OCI-LY1 (cell line): ENCODE measurements at regions not wholly inside any gene's neighbourhood (a gene's known extent, or its start where the extent isn't known, plus 50 kb on each side); places are given as distances from the start of the nearest gene placed in this dataset.

Experiments used
- H2AFZ ChIP-seq: fragments of 200-600 bp; sonication (generic), shearing (Covaris generic); 2 replicates; pipeline ENCODE4 v1.6.0; 2014; ENCODE audit warnings: antibody characterized with exemption, mild to moderate bottlenecking, low read length
- H3F3A ChIP-seq: fragments of 200-600 bp; sonication (generic), shearing (Covaris generic); 2 replicates; pipeline ENCODE4 v1.6.0; 2014; ENCODE audit warnings: mild to moderate bottlenecking, antibody characterized with exemption, low read length, moderate library complexity; ENCODE audit not compliant: insufficient read depth
- H3K27ac ChIP-seq: fragments of 200-600 bp; sonication (generic); 2 replicates; pipeline ENCODE4 v1.5.1; 2014; ENCODE audit warnings: low read length, mixed run types, mild to moderate bottlenecking, low read depth; ENCODE audit not compliant: poor library complexity, severe bottlenecking
- H3K27me3 ChIP-seq: fragments of 200-600 bp; sonication (generic); 2 replicates; pipeline ENCODE4 v1.6.0; 2014; ENCODE audit warnings: antibody characterized with exemption, mild to moderate bottlenecking, low read length, moderate library complexity; ENCODE audit not compliant: insufficient read depth
- H3K36me3 ChIP-seq: fragments of 200-600 bp; sonication (generic); 2 replicates; pipeline ENCODE4 v1.6.1; 2014; ENCODE audit warnings: mild to moderate bottlenecking, antibody characterized with exemption, low read length, moderate library complexity, mixed read lengths; ENCODE audit not compliant: insufficient read depth
- H3K4me1 ChIP-seq: fragments of 200-600 bp; sonication (generic); 2 replicates; pipeline ENCODE4 v1.5.1; 2014; ENCODE audit warnings: mild to moderate bottlenecking, low read length, moderate library complexity; ENCODE audit not compliant: insufficient read depth, severe bottlenecking
- H3K4me2 ChIP-seq: fragments of 200-600 bp; sonication (generic), shearing (Covaris generic); 2 replicates; pipeline ENCODE4 v1.6.1; 2014; ENCODE audit warnings: low read length
- H3K4me3 ChIP-seq: fragments of 200-600 bp; sonication (generic); 2 replicates; pipeline ENCODE4 v1.5.1; 2014; ENCODE audit warnings: low read length, low read depth, mild to moderate bottlenecking, mixed read lengths; ENCODE audit not compliant: poor library complexity, severe bottlenecking
- H3K79me2 ChIP-seq: fragments of 200-600 bp; shearing (Covaris generic); 2 replicates; pipeline ENCODE4 v1.6.1; 2016; ENCODE audit warnings: mixed run types, low read length, mixed read lengths; ENCODE audit not compliant: insufficient read depth
- H3K9ac ChIP-seq: fragments of 200-600 bp; sonication (generic), shearing (Covaris generic); 2 replicates; pipeline ENCODE4 v1.6.1; 2014; ENCODE audit warnings: mild to moderate bottlenecking, low read length, mixed read lengths
- H3K9me2 ChIP-seq: fragments of 200-600 bp; sonication (generic), shearing (Covaris generic); 2 replicates; pipeline ENCODE4 v1.6.1; 2014; ENCODE audit warnings: low read depth, mild to moderate bottlenecking, low read length, mixed read lengths
- H3K9me3 ChIP-seq: fragments of 200-600 bp; shearing (Covaris generic); 2 replicates; pipeline ENCODE4 v1.6.1; 2014; ENCODE audit warnings: low read length, mixed read lengths
- H4K20me1 ChIP-seq: fragments of 200-600 bp; sonication (generic), shearing (Covaris generic); 2 replicates; pipeline ENCODE4 v1.6.0; 2016; ENCODE audit warnings: mild to moderate bottlenecking, low read length; ENCODE audit not compliant: insufficient read depth
- EZH2 ChIP-seq: fragments of 200-600 bp; sonication (generic), shearing (Covaris generic); IDR thresholded peaks from 2 replicates; pipeline ENCODE4 v1.8.0; 2017; ENCODE audit warnings: borderline replicate concordance, mixed run types, mild to moderate bottlenecking, antibody characterized with exemption, low read length, moderate library complexity, mixed read lengths
- TF ChIP-seq, protein P1 (sequence below): fragments of 200-600 bp; sonication (generic), shearing (Covaris generic); IDR thresholded peaks from 2 replicates; pipeline ENCODE4 v1.5.1; 2017; ENCODE audit warnings: mild to moderate bottlenecking, antibody characterized with exemption, low read length, moderate library complexity, mixed read lengths

DNA sequence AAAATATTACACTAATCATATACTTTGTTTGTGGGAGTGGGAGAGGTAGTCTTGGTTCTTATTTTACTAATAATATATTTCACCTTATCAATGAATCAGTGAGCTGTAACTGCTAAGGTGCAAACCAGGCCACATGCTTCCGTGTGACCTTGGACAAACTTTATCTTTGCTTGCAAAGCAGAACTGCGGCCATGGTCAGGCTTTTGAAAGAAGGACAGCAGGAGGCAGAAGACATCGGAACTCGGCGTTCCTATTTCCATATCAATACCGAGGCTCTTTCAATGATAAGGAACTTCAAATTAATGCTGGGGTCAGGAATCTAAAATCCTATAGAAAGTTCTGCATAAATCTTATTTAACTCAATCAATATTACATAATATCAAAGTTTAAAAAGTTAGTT, 491.9 kb upstream of the PFKP start:
- H3F3A ChIP-seq, result no peaks in the 10 kb centered on the region
- no peaks in the 10 kb centered on the region for H3K36me3 ChIP-seq
- H3K79me2 ChIP-seq, result no peaks in the 10 kb centered on the region
- no peaks in the 10 kb centered on the region for H3K9me2 ChIP-seq
- no peak overlapping the region for H3K4me2 ChIP-seq
- no peaks in the 10 kb centered on the region for H3K27me3 ChIP-seq
- TF ChIP-seq, protein P1, sequence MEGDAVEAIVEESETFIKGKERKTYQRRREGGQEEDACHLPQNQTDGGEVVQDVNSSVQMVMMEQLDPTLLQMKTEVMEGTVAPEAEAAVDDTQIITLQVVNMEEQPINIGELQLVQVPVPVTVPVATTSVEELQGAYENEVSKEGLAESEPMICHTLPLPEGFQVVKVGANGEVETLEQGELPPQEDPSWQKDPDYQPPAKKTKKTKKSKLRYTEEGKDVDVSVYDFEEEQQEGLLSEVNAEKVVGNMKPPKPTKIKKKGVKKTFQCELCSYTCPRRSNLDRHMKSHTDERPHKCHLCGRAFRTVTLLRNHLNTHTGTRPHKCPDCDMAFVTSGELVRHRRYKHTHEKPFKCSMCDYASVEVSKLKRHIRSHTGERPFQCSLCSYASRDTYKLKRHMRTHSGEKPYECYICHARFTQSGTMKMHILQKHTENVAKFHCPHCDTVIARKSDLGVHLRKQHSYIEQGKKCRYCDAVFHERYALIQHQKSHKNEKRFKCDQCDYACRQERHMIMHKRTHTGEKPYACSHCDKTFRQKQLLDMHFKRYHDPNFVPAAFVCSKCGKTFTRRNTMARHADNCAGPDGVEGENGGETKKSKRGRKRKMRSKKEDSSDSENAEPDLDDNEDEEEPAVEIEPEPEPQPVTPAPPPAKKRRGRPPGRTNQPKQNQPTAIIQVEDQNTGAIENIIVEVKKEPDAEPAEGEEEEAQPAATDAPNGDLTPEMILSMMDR, result no peak
- H3K9ac ChIP-seq, result no peak overlapping the region
- H3K4me3 ChIP-seq, result no peak overlapping the region
- H3K4me1 ChIP-seq, result no peaks in the 10 kb centered on the region
- H3K9me3 ChIP-seq, result no peaks in the 10 kb centered on the region
- H2AFZ ChIP-seq, result no peak overlapping the region
- H4K20me1 ChIP-seq, result no peaks in the 10 kb centered on the region
- H3K27ac ChIP-seq, result no peak overlapping the region

DNA sequence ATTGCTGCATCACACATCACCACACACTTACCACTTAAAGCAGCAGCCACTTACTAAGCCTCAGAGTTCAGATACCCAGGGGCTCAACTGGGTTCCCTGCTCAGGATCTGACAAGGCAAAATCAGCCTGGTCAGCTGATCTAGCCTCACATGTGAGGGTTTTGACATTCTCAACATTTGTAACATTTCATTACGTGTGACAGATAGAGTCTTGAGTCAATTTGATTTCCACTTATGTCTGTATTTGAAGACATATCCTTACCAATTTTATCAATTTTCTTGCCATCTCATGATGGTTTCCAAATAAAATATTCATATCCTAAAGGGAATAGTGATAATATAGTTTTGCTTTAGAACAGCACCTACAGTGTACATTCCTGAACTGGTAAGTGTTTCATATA, 494.7 kb upstream of the PFKP start:
- Histone ChIP-seq H3K36me3 (no peaks in the 10 kb centered on the region), H3K79me2 (no peaks in the 10 kb centered on the region), H3K9ac (no peak overlapping the region), H3F3A (no peaks in the 10 kb centered on the region), H3K27ac (no peak overlapping the region), H3K4me1 (no peaks in the 10 kb centered on the region), H3K27me3 (no peaks in the 10 kb centered on the region), H3K9me3 (no peaks in the 10 kb centered on the region), H2AFZ (no peak overlapping the region), H3K4me2 (no peak overlapping the region), H3K4me3 (no peak overlapping the region), H4K20me1 (no peaks in the 10 kb centered on the region), H3K9me2 (no peaks in the 10 kb centered on the region)
- TF ChIP-seq, protein P1, result no peak
- no peak for TF ChIP-seq EZH2

DNA sequence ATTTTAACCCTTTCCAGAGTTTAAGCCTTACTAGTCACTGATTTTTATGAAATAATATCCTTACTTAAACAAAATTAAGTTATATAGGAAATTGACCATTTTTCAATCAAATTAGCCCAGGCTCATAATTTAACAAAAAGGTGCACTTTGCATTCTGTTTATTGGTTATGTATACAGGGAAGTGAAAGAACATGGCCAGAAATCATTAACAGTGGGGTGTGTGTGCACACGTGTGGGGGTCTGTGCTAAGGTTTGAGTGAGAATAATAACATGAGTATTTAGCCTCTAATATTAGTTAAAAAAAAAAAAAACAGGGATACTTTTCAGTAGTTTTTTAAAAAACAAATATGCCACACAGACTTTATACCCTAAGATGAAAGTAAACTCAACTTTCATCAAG, 510.5 kb upstream of the PFKP start:
- no peaks in the 10 kb centered on the region for H3F3A ChIP-seq
- H3K27ac ChIP-seq, result no peak overlapping the region
- H3K9ac ChIP-seq, result no peak overlapping the region
- TF ChIP-seq, protein P1, result no peak
- no peak for TF ChIP-seq EZH2
- no peaks in the 10 kb centered on the region for H3K36me3 ChIP-seq
- H3K4me2 ChIP-seq, result no peak overlapping the region
- H3K4me1 ChIP-seq, result no peaks in the 10 kb centered on the region
- no peaks in the 10 kb centered on the region for H3K27me3 ChIP-seq
- no peak overlapping the region for H2AFZ ChIP-seq
- no peak overlapping the region for H3K4me3 ChIP-seq
- H3K79me2 ChIP-seq, result no peaks in the 10 kb centered on the region
- H3K9me3 ChIP-seq, result no peaks in the 10 kb centered on the region
- H3K9me2 ChIP-seq, result no peaks in the 10 kb centered on the region
- no peaks in the 10 kb centered on the region for H4K20me1 ChIP-seq
